Cardiac fibroblast (primary cell): ENCODE measurements at regions not wholly inside any gene's neighbourhood (a gene's known extent, or its start where the extent isn't known, plus 50 kb on each side); places are given as distances from the start of the nearest gene placed in this dataset.

Experiments
- DNase-seq, 2 donors: peaks; one replicate each; pipeline versions ENCODE4 v3.0.0 to v3.0.0-alpha.2; 2010; ENCODE audit warnings: low read depth in 2 of 2
- H3K4me3 ChIP-seq, 2 donors: replicated peaks in 1 of 2; 1 replicate in 1 of 2; 2 replicates in 1 of 2; pipeline ENCODE4 v1.5.1; 2011; ENCODE audit warnings: low read depth in 2 of 2, low read length in 2 of 2, mild to moderate bottlenecking in 2 of 2, moderate library complexity in 1 of 2
- CTCF ChIP-seq: IDR thresholded peaks from one replicate; pipeline ENCODE4 v1.5.1; 2011; ENCODE audit warnings: low read depth, mild to moderate bottlenecking, low read length, inconsistent platforms

- no peak for DNase-seq
- TF ChIP-seq CTCF: no peak
- H3K4me3 ChIP-seq: no peak overlapping the region
Measured at GRCh38 chr5:6858419-6858818, 145.2 kb downstream of the TENT4A start.

GRCh38 chr5:6859023-6859422, 145.8 kb downstream of the TENT4A start:
- no peak for TF ChIP-seq CTCF
- no peak overlapping the region for H3K4me3 ChIP-seq
- DNase-seq: no peak

- no peak overlapping the region for H3K4me3 ChIP-seq
- no peak for TF ChIP-seq CTCF
- DNase-seq: no peak
Measured at GRCh38 chr5:6859951-6860638, 146.9 kb downstream of the TENT4A start.

- H3K4me3 ChIP-seq: no peak overlapping the region
- no peak for DNase-seq
- no peak for TF ChIP-seq CTCF
Measured at GRCh38 chr5:6861036-6861435, 147.8 kb downstream of the TENT4A start.

- no peak for DNase-seq
- TF ChIP-seq CTCF: no peak
- no peak overlapping the region for H3K4me3 ChIP-seq
Measured at GRCh38 chr5:6861667-6862066, 148.4 kb downstream of the TENT4A start.

- DNase-seq: no peak
- no peak for TF ChIP-seq CTCF
- H3K4me3 ChIP-seq: no peak overlapping the region
Measured at GRCh38 chr5:6862306-6862705, 149.1 kb downstream of the TENT4A start.

GRCh38 chr5:6867712-6868111, 154.5 kb downstream of the TENT4A start:
- TF ChIP-seq CTCF: no peak
- DNase-seq: no peak
- H3K4me3 ChIP-seq: no peak overlapping the region
